ENCODE measurements at regions not wholly inside any gene's neighbourhood (a gene's known extent, or its start where the extent isn't known, plus 50 kb on each side); places are given as distances from the start of the nearest gene placed in this dataset.

- DNase-seq = peak; percentile 67
Observed at GRCh38 chr19:5392486-5392885, 51.9 kb upstream of the PTPRS start.

- no peak for DNase-seq
Observed at GRCh38 chr19:5393088-5393487, 52.5 kb upstream of the PTPRS start.

GRCh38 chr19:5394551-5395505 is 54.2 kb upstream of the PTPRS start:
- peak; percentile 86 for DNase-seq

GRCh38 chr19:5395556-5395955 is 54.9 kb upstream of the PTPRS start:
- peak; percentile 62 for DNase-seq

- peak; percentile 75 for DNase-seq
Observed at GRCh38 chr19:5396096-5396939, 55.7 kb upstream of the PTPRS start.

- DNase-seq = no peak
Observed at GRCh38 chr19:5396963-5397362, 56.4 kb upstream of the PTPRS start.

- DNase-seq = peak; percentile 85
Observed at GRCh38 chr19:5397804-5398692, 57.2 kb upstream of the ZNRF4 start.

- no peak for DNase-seq
Observed at GRCh38 chr19:5398693-5399057, 56.5 kb upstream of the ZNRF4 start.

- peak; percentile 77 for DNase-seq
Observed at GRCh38 chr19:5403968-5404640, 51.1 kb upstream of the ZNRF4 start.
